ENCODE measurements at regions not wholly inside any gene's neighbourhood (a gene's known extent, or its start where the extent isn't known, plus 50 kb on each side); places are given as distances from the start of the nearest gene placed in this dataset.

- no peak overlapping the region for H3K4me3 ChIP-seq (ENCODE audit: low read depth, low read length)
- DNase-seq (ENCODE audit: low read depth) = no peak
- TF ChIP-seq, protein P1, sequence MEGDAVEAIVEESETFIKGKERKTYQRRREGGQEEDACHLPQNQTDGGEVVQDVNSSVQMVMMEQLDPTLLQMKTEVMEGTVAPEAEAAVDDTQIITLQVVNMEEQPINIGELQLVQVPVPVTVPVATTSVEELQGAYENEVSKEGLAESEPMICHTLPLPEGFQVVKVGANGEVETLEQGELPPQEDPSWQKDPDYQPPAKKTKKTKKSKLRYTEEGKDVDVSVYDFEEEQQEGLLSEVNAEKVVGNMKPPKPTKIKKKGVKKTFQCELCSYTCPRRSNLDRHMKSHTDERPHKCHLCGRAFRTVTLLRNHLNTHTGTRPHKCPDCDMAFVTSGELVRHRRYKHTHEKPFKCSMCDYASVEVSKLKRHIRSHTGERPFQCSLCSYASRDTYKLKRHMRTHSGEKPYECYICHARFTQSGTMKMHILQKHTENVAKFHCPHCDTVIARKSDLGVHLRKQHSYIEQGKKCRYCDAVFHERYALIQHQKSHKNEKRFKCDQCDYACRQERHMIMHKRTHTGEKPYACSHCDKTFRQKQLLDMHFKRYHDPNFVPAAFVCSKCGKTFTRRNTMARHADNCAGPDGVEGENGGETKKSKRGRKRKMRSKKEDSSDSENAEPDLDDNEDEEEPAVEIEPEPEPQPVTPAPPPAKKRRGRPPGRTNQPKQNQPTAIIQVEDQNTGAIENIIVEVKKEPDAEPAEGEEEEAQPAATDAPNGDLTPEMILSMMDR (IDR thresholded peaks at IDR 0.05; ENCODE audit: insufficient read depth, low read depth, low read length, missing control alignments) = no peak
These were observed 119.5 kb downstream of the MAB21L3 start for GRCh38 chr1:116230712-116231111.

DNA sequence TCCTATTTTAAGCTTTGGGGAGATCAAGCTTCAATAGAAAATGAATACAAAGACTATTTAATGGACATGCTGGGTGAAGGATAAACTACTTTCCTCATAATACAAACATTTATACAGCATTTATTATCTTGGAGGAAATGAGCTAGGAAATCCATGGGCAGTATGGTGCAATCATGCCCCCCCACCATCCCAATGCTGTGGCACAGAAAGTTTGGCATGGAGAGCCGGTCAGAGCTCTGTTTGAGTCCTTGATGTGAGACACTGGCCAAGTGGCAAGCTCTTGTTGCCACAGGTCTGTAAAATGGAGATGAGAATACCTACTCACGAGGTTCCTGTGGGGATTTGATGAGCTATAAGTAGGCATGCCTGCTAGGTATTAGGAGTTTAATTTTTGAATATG, 120.6 kb downstream of the MAB21L3 start:
- TF ChIP-seq, protein P1 (IDR thresholded peaks at IDR 0.05; ENCODE audit: insufficient read depth, low read depth, low read length, missing control alignments) = no peak
- no peak for DNase-seq (ENCODE audit: low read depth)
- no peak overlapping the region for H3K4me3 ChIP-seq (ENCODE audit: low read depth, low read length)

DNA sequence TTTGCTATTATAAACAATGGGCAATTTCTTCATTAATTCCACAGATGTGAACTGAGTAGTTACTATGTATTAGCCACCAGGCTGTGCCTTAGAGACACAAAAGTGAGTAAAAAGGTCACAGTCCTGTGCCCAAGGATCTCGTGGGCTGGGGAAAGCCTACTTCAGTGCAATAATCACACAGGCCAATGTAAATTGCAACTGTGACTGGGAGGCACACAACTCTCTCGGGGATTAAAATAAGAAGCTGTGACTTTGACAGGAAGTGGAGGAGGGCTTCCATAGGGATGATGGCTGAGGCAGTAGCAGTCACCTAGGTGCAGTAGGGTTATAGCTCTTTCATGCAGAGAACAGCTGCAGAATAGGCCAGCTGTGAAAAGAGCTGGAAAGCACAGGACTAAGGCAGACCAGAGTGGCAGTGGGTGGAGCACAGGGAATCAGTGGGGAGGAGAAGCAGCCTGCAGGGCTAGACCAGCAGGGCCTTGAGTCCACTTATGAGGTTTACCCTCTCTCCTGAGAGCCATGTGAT, 121.9 kb downstream of the MAB21L3 start:
- DNase-seq (ENCODE audit: low read depth) = peak; percentile 54
- TF ChIP-seq, protein P1 (IDR thresholded peaks at IDR 0.05; ENCODE audit: insufficient read depth, low read depth, low read length, missing control alignments) = no peak
- H3K4me3 ChIP-seq (ENCODE audit: low read depth, low read length) = no peak overlapping the region

- TF ChIP-seq, protein P1 (IDR thresholded peaks at IDR 0.05; ENCODE audit: insufficient read depth, low read depth, low read length, missing control alignments) = no peak
- H3K4me3 ChIP-seq (ENCODE audit: low read depth, low read length) = no peak overlapping the region
- DNase-seq (ENCODE audit: low read depth) = no peak
These were observed 123.2 kb downstream of the MAB21L3 start for GRCh38 chr1:116234429-116234828.

DNA sequence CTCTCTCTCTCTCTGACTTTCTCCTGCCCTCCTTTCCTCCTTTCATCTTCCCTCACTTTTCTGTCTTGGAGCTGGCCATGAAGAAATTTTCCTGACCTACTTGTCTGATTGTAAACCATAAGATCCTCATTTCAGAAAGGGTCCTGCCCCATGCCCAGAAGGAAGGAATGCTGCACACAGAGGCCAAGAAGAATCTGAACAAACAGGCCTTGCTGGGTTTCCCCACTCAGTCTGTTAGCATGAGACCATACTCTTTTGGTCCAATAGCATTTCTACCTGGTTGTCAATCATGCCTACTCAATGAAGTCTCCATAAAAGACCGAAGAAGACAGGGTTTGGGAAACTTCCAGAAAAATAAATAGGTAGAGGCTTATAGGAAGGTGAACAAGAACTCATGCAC, 128.7 kb downstream of the MAB21L3 start:
- no peak for DNase-seq (ENCODE audit: low read depth)
- H3K4me3 ChIP-seq (ENCODE audit: low read depth, low read length) = no peak overlapping the region
- TF ChIP-seq, protein P1 (IDR thresholded peaks at IDR 0.05; ENCODE audit: insufficient read depth, low read depth, low read length, missing control alignments) = no peak

GRCh38 chr1:116242741-116243140, 130.3 kb upstream of the ATP1A1 start:
- DNase-seq (ENCODE audit: low read depth) = no peak
- TF ChIP-seq, protein P1 (IDR thresholded peaks at IDR 0.05; ENCODE audit: insufficient read depth, low read depth, low read length, missing control alignments) = no peak
- no peak overlapping the region for H3K4me3 ChIP-seq (ENCODE audit: low read depth, low read length)

GRCh38 chr1:116243333-116244054, 129.6 kb upstream of the ATP1A1 start:
- DNase-seq (ENCODE audit: low read depth) = no peak
- no peak overlapping the region for H3K4me3 ChIP-seq (ENCODE audit: low read depth, low read length)
- TF ChIP-seq, protein P1 (IDR thresholded peaks at IDR 0.05; ENCODE audit: insufficient read depth, low read depth, low read length, missing control alignments) = no peak

Data from GM12865 (cell line).